Hypothalamus (tissue), 51 donors: ENCODE measurements at regions not wholly inside any gene's neighbourhood (a gene's known extent, or its start where the extent isn't known, plus 50 kb on each side); places are given as distances from the start of the nearest gene placed in this dataset.
"Not testable (repeated sequence)": the region's sequence is repeated elsewhere in the genome, so short reads cannot be mapped to it uniquely, and the experiment has no call there.

ENCODE experiments used
- DNase-seq, 51 donors: peaks; one replicate each; lab custom pipeline; 2025; lab: John Stamatoyannopoulos, UW

DNA sequence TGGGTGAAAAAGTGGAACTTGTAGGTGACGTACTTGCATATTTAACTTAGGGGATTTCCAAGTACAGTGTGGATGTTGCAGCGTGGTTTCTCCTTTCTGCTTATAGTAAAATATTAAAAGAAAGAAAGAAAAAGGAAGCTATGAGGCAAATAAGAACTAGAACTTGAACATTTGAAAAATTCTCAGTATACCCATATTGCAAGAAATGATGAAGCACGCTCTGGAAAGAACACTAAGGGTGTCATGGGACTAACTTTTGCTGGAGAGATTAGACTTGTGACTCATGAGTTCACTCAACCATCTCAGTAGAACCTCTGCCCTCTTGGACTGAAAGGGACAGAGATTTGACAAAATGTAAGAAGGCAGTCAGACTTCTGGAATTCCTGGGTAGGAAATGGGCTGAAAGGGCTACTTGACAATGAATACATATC, 704.5 kb upstream of the ADGRL4 start:
- DNase-seq = no peak

DNA sequence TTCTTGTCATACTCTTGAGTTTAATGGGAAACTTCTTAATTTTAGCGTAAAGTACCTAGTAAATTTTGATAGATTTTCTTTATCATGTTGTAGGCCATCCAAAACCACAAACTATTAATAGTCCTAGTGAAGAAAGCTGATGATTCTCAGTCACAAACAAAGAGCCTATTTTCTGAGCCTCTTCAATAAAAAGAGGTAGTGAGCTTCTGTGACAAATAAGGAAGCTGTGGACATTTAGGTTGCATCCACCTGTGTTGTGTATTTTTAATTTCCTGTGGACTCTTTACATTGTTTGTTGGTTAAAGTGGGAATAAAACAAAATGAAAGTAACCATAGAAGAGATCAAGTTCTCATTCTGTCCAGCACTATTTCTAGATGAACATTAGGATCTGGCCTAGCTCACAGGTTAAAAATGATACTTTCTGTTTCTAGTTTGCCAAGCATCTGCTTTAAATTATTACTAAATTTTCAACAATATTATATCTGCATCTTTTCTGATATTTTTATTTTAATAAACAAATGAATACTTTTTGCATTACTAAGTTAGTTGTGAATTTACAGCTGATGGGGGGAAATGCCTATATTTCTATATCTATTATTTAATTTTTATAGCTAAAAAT, 702.2 kb upstream of the ADGRL4 start:
- DNase-seq = no peak

DNA sequence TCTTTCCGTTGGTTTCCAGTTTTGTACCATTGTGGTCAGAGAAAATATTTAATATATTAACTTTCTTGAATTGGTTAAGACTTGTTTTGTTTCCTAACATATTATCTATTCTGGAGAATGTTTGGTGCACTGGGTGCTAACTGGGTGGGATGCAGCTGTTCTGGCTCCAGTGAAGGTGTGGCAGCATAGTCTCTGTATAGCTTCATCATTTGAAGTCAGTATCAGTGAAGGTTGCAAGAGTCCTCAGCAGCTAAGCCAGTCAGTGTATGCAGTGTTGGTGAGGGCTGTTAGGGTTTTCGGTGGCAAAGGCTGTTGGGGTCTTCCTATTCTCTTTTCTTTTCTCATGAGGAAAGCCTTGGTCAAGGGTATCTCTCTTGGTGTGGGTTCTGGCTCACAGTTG, 698.7 kb upstream of the ADGRL4 start:
- DNase-seq = no peak

DNA sequence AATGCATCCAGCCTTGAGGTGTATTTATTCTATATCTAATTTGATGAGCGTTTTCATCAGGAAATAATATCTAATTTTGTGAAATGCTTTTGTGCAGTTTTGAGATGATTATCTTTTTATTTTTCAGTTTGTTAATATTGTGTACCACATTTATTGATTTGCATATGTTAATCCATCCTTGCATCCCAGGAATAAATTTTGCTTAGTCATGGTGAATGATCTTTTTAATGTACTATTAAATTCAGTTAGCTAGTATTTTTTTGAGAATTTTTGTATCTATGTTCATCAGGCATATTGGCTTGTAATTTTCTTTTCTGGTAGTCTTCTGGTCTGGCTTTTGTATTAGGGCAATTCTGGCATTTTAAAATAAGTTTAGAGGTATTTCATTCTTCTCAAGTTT, 697.5 kb upstream of the ADGRL4 start:
- DNase-seq = no peak

DNA sequence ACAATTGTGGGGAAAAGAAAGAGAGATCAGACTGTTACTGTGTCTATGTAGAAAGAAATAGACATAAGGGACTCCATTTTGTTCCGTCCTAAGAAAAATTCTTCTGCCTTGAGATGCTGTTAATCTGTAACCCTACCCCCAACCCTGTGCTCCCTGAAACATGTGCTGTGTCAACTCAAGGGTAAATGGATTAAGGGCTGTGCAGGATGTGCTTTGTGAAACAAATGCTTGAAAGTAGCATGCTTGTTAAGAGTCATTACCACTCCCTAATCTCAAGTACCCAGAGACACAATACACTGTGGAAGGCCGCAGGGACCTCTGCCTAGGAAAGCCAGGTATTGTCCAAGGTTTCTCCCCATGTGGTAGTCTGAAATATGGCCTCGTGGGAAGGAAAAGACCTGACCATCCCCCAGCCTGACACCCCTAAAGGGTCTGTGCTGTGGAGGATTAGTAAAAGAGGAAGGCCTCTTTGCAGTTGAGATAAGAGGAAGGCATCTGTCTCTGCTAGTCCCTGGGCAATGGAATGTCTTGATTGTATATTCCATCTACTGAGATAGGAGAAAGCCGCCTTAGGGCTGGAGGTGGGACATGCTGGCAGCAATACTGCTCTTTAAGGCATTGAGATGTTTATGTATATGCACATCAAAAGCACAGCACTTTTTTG, 695.9 kb upstream of the ADGRL4 start:
- not testable (repeated sequence) for DNase-seq

DNA sequence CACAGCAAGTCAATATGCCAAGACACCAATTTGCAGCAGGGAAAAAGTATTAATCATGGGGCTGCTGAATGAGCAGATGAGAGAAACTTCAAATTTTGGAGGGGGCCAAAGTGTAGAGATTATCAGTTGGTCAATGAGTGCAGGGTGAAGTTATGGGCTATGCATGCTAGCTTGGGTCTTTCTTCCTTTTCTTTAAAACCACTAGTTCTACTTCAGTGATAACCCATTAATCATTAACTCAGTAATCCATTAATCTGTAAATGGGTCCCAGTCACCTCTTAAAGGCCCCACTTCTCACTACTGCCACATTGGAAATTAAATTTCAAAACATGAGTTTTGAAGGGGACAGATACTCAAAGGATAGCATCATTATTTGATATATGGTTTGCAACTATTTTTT, 688.6 kb upstream of the ADGRL4 start:
- DNase-seq = no peak

DNA sequence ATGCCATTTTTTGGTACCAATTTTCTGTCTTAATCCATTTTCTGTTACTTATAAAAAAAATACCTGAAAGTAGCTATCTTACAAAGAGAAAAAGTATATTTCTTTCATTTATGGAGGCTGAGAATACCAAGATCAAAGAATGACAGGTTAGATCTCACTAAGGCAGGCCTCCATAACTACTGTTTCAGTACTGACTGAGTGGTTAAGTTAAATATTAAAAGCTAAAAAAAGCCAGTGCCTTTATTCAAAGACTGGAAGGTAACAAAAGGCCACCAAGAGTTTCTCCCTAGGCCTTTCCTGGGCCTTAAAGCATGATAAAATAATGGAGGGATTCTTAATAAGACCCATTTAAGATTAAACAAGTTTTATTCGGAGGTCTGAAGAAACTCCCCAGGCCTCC, 687.7 kb upstream of the ADGRL4 start:
- DNase-seq = no peak

DNA sequence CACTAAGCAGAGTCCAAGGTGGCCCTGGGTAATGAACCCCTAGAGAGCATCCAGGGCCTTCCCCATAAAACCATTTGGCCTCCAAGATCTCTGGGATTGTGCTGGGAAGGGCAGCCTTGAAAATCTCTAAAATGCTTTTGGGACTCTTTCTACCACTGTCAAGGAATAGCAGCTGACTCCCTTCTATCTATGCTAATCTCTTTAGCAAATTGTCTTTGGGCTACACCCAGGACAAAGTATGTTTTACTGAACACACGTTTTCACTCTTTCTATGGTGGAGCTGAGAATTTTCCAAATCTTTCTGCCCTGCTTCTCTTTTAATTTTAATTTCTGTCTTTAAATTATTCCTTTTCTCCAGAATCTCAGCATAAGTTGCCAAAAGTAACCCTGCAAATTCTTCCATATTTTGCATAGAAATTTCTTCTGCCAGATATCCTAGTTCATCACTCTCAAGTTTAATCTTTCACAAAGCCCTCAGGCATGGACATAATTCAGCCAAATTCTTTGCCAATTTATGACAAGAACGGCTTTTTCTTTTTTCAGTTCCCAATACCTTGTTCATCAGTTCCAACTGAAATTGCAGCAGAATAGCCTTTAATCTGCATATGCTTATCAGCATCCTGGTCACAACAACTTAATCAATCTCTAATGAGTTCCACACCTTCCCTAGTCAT, 687.0 kb upstream of the ADGRL4 start:
- no peak for DNase-seq

DNA sequence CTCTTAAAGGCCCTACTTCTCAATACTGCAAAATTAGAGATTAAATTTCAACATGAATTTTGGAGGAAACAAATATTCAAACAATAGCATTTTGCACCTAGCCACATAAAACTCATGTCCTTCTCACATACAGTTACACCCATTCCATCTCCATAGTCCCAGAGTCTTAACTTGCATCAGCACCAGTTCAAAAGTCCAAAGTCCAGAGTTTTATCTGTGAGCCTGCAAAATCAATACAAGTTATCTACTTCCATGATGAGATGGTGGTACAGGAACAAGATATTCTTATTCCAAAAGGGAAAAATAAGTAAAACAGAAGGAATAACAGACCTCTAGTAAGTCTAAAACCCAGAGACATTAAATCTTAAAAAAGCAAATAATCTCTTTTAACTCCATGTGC, 686.0 kb upstream of the ADGRL4 start:
- no peak for DNase-seq

DNA sequence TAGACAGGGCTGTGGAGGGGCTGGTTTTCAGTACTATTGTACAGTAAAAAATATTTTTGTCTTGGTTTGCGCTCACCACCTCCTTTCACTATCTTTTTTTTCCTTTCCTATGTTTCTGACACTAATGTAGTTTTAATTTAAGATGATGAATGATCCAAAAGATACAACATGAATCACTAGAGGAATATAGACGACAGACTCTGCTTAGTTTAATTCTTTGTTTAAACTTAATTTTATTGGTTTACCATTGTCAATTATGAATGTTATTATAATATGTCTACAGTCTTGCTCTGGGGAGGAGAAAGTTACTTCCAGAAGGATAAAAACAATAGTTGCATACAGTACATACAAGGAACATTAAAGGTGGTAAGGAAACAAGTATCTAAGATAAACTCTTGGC, 682.4 kb upstream of the ADGRL4 start:
- DNase-seq = no peak

DNA sequence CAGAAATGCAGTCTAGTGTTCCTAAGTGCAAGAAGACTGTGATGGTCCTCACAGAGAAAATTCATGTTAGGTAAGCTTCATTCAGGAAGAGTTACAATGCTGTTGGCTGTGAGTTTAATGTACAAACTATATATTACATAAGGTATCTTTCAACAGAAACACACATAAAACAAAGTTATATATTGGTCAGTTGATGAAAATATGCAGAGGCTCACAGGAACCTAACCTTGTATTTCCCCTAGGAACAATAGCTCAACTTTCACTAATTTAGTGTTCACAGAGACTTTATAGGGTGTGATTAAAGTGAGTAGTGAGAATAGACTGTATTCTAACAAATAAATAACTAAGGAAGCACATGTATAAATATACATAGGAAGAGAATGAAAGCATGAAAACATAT, 676.9 kb upstream of the ADGRL4 start:
- DNase-seq = no peak

DNA sequence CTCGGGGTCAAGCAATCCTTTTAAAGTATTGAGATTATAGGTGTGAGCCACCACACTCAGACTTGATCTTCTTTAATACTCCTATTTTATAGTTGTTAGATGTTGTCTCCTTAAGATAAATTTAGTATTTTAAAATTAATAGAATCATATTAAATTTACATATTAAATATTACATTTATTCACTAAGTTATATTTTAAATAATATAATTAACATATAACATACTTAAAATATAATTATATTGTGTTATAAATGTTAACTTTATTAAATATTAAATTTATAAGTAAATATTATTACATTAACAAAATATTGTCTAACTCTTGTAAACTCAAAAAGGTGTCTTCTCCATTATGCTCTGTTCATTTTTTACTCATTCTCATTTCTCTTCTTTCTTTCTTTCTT, 675.9 kb upstream of the ADGRL4 start:
- no peak for DNase-seq

DNA sequence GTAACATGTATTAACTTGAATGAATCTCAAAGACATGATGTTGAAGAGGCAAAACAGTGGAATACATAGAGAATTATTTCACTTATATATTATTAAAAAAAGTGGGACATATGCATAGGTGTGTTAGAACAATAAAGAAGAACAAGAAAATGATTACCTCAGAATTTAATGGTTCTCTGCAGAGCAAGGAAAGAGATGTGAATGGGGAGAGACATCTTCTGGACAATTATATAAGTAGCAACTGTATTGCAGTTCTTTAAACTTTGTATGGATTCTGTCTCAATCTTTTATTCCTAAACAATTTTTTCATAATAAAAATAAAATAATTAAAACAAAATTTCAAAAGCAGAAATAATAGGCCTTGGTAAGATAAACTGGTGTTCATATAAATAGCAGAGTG, 674.9 kb upstream of the ADGRL4 start:
- no peak for DNase-seq

DNA sequence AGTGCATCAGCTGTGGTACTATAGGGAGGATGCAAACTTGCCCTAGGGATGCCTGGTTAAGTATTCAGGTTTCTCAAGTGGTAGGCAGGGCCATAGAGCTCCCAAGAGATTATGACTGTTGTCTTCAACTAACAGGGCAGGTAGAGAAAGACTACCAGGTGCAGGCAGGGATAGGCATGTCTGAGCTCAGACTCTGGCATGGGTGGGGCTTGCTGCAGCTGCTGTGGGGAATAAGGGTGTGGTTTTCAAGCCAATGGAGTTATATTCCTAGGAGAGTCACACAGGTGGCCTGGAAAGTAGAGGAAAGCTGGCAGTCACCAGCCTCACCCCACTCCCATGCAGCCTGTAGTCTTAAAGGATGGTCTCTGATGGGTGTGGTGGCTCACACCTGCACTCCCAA, 673.4 kb upstream of the ADGRL4 start:
- no peak for DNase-seq

DNA sequence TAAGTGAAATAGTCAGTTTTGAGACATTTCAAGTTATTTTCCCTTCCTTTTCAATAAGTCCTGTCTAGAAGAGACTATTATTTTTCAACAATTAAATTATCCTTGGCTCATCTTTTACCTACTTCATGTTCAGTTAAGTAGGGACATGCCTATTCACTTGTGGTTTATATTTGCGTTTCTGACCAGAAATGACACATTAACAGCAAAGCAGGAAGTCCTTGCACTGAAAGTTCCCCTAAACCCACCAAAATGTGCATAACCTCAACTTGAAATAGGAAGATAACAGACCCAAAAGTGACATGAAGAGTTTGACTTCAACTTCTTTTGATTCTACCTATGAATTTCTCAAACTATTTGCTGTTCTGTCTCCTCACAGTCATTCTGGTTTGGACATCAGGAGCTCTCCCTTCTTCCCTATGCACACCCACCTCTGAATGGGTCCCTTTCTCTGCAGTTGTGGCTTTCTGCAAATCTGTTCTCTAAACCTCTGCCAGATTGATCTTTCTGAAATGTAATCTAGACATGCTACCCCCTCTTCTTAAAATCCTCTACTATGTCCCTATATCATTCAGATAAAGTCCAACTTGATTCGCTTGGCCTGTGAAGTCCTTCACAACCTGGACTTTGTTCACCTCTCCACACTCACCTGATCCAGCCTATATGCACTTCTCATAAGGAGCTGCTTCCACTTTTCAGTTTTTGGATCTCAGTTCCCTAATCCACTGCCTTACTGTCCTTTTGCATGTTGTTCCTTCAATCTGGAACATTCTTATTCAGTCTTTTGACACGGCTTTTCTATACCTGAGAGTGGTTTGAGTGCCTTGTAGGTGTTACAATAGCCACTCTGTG, 661.5 kb upstream of the ADGRL4 start:
- no peak for DNase-seq

DNA sequence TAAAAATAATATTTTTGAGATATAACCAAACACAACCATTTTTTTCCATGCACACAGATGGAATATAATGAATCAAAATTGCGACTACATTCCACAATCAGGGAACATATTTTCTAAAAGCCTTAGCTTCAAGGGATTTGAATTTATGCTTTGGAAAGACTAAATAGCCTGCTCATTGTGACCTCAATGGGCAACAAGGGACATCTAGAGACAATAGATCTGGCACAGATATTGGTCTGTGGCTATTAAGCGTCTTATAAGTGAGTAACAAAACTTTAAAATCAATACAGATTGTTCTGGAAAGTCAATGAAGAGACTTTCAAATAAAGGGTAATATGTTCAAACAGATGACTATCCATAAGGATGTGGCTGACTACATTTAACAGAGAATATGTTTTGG, 660.6 kb upstream of the ADGRL4 start:
- DNase-seq = no peak

DNA sequence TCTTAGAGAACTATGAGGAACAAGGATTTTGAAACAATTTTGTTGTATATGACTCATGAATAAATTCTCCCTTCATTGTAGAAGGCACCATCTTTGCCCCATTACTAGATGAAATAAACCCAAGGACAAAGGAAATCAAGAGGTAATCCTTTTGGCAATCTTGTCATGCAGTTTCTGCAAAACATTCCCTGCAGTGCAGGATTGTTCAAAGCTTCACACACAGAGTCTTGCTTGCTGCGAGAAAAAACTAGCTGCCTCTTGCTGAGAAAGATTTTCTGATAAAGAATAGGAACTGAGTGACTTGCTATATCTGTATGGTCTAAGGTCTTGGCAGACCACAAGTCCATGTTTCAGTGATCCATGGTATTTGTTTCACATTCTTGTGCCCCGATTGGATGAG, 657.4 kb upstream of the ADGRL4 start:
- DNase-seq = no peak

DNA sequence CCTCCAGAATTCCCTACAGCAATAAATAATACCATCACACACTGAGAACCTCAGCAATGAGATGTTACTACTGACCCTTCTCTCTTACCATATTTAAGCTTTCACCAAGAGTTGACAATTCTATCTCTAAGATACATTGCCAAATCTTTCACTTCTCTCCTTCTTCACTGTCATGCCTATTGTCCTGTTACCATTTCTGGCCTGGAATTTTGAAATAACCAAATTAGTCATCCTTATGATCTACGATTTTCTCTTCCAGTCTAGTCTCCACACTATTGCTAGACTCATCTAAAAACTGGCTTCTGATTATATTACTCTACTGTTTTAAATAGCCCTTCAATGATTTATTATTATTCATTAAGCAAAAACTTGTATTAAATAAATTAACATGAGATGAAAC, 656.1 kb upstream of the ADGRL4 start:
- DNase-seq = no peak

DNA sequence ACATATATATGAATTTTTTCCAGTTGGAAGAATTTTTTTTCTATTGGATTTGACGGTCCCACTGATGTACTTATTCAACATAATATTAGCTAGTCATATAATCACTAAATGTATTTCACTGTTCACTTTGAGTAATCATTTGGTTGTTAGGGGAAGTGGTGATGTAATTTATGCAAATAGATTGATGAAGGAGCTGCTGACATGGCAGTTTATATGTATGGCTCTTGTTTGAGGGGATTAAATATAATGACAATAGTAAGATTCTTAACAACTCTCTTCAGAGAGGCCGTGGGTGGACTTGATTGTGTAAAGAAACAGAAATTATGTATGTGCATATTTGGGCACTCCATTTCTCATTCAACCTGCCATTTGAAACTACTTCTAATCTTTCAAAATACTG, 653.6 kb upstream of the ADGRL4 start:
- no peak for DNase-seq

DNA sequence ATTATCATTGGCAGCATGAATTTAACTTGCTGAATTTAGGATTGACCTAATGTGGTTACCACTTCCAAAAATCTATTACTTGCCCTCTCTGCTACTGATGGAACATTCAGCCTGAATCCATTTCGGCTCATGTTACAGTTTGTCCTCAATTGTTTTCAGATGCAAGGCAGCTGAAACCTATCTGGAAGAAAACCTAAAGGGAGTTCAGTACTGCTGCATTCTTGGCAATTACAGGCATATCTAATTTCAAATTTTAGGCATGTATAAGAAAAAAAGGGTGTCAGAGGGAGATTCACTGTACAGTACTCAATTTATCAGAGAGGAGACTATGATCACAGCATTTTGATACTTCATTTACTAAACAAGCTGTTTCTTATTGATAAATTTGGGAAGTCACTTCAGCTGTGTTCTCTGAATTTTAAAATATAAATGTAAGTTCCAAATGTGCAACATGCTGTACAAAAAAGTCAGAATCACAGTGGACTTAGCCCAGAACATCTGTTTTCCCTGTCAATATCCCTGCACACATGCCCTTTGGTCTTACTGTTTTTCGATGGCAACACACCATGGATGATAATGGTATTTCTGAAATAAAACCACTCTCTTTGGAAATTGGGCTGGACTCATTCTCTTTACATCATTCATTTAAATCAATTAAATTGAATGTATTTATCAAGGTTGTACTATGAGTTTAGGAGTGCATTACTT, 651.6 kb upstream of the ADGRL4 start:
- DNase-seq = no peak

DNA sequence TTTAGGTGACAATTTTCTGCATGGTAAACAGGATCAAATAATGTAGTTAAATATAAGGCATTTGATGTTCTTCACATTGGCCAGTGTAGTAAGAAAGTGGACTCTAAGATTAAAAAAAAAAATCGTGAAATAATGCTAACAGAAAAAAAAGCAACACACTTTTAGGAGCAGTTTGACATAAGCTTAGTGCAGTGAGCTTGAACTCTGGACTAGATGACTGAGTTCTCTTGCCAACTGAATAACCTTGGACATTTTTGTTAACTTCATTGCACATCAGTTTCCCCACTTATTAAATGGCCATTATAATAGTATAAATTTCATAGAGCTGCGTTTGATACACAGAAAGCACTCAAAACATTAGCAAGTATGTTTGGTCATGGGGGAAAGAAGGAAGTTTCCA, 649.3 kb upstream of the ADGRL4 start:
- DNase-seq = no peak
